ENCODE measurements at regions not wholly inside any gene's neighbourhood (a gene's known extent, or its start where the extent isn't known, plus 50 kb on each side); places are given as distances from the start of the nearest gene placed in this dataset.

DNA sequence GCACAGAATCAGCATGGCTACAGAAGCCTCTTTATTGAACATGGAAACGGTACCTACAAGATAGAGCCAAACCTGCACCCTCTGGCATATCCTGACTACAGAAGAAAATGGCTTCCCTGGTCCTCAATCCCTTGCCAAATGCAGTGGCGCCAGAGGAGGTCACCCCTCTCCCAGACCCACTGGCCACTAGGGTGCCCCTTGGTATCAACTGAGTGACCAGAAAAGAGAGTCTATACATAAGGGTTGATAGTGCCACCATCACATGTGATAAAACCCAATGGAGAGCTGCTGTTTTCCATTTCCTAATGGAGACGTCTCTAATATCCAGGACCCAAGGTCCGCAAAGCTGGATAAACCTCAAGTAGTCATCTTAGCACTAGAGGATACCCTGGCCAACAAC is 52.7 kb upstream of the ALK start:
- DNase-seq (ENCODE audit: low read depth): no peak

DNA sequence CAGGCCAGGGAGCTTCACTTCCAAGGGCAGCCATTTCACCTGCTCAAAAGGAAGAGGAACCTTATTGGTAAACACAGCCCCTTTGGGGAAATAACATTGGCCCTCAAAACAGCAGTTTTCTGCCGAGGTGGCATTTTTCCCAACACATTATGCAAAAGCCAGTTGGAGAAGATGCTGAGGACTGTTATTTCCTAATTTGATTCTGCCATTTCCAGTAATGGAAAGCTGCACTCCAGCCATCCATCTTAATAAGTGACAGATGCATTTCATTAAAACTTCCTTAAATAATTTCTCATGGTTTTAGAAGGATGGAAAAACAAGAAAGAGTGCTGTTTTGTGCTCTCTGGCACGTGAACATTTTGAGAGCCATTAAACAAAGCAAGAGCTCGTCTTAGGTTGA is 55.9 kb upstream of the ALK start:
- DNase-seq (ENCODE audit: low read depth): no peak

DNA sequence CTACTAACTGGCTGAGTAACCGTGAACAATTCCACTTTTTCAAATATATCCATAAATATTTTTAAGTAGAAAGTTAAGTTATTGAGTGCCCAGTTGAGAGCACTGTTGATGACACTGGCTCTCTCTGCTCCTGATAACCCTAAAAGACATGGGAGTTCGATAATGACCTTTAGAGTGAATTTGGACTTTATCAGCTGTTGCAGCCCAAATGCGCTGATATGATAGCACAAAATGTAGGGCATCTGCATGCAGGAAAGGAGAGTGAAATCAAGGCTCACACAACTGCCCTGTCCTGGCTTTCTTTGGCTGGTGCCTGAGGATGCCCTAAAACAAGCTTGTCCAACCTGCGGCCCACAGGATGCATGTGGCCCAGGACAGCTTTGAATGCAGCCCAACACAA is 60.0 kb upstream of the ALK start:
- no peak for DNase-seq (ENCODE audit: low read depth)

DNA sequence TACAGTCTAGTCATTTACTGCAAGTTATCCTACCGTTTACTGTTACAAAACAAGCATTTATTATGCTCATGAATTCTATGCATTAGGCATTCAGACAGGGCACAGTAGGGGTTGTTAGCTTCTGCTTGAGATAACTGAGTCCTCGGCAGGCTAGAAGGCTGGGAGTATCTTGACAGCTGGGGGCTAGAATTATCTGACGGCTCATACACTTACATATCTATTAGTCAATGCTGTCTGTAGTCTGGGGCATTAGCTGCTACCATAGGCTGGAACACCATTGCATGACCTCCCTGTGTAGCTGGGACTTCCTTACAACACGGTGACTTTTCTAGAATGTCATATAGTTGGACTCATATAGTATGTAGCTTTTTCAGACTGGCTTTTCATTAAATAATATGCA is 61.9 kb upstream of the ALK start:
- DNase-seq (ENCODE audit: low read depth): no peak

DNA sequence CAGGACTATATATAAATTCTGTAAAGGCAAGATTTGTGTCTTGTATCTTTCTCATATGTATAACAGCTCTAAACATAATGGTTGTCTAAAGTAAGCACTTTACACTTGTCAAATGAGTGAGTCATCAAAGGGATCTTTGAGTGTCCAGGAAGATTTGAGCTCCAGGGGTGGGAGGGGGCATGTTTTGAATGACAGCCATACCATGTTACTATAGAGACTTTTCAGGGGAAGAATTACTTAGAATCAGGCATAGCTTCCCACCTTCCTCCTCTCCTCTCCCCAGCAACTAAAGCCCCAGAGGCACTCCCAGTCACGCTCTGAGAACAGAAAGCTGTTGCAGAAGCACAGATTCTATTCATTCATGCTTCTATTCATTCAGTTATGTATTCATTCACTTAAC is 65.8 kb upstream of the ALK start:
- DNase-seq (ENCODE audit: low read depth): no peak

DNA sequence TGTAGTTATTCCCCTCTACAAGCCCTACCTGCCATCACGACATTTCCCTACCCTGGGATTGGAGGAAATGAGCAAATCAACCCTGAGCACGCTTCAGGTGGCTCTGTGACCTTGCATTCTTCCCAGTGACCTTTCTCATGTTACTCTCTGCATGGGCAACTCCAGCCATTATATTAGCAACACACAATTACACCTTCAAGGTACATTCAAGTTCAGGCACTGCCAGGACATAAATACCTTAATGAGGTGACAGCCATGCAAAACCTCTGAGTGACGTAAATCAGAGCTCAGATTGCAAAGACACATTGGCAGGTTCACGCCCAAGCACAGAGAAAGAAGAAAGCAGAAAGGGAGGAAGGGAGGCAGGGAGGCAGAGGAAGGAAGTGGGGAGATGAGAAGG is 68.7 kb upstream of the ALK start:
- DNase-seq (ENCODE audit: low read depth): no peak

DNA sequence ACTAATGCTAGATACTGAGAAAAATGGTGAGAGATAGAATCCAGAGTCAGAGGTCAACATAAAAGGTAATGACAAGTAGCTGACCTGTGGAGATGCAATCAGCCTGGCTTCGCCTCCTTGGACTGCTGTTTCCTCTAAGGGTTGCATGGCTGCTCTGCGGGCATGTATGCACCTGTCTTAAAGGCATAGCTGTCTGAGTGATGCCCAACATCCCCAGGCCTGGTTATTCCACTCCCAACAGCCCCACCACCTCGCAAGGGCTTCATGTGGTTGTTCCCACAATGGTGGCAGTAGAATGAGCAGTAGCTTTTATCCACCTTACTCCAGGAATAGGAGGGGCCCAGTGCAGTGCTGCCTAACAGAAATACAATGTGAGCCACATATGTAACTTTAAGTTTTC is 69.7 kb upstream of the ALK start:
- no peak for DNase-seq (ENCODE audit: low read depth)

DNA sequence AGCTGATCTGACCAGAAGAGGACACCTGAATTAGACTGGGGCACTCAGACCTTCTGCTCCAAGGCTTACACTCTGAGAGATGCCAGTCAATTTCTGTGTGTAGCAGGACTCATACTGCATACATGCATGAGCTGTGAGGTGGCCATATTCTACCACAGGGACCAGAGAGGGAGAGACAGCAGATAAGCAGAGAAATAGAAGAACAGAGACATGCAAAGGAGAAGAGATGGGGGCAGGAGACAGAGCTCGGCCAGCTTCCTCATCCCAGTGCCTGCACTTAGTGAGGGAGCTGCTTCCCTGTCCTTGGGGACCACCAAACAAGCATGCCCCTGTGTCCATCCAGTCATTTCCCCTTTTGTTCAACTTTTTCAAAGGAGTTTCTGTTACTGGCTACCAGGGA is 73.9 kb upstream of the ALK start:
- no peak for DNase-seq (ENCODE audit: low read depth)

DNA sequence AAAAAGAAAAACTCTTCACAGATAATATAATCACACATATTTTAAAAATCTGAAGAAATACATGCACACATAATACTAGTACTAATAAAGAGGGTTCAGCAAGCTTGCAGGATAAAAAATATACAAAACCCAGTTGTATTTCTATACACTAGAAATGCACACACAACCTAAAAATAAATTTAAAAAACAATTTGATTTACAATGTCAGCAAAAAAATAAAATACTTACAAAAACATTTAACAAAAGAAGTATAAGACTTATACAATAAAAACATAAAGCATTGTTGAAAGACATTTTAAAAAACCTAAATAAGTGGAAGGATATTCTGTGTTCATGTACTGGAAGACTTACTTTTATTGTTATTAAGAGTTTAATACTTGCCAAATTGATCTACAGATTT is 81.7 kb upstream of the ALK start:
- DNase-seq (ENCODE audit: low read depth): no peak

DNA sequence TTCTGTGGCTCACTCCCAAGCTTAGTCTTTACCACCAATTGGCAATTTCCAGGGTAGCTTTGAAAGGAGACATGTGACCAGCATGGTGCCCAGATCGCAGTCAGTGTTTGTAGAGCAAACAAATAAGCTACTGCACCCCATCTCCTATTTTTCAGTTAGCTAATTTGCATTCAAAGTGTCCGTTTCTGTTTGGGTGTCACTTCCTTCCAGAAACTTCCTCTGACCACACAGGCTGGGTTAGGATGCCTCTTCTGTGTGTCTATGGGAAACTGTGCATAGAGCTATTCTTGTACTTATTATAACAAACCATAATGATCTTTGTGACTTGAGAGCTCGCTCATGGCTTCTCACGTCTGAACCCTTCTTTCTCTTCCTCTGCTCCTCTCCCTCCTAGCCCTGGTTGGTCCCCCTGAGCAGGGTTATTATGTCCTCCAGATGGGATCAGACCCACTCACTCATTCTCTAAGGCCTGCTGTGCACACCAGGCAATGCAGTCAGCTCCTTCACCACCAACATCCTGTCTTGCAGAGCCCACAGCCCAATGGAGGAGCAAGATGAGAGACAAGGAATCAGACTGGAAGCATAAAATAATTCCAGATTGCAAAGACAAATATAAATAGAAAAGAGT is 101.2 kb upstream of the ALK start:
- DNase-seq (ENCODE audit: low read depth): no peak

DNA sequence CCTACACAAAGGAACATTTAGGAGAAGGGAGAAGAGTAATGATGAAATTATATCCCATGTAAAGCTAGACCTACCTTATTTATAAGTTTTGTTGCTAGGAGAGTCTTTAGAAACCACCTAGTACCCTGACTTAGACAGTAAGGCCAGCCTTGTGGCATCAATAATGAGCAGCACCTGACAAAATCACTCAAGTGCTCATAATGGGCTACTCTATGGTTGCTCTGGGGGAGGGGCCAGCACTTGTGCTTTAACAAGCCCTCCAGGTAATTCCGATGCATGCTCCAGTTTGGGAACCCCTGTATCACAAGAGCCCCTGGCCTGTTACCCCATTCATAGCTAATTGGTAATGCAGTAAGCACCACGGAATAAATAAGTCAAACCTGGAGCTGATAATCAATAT is 102.9 kb upstream of the ALK start:
- no peak for DNase-seq (ENCODE audit: low read depth)

DNA sequence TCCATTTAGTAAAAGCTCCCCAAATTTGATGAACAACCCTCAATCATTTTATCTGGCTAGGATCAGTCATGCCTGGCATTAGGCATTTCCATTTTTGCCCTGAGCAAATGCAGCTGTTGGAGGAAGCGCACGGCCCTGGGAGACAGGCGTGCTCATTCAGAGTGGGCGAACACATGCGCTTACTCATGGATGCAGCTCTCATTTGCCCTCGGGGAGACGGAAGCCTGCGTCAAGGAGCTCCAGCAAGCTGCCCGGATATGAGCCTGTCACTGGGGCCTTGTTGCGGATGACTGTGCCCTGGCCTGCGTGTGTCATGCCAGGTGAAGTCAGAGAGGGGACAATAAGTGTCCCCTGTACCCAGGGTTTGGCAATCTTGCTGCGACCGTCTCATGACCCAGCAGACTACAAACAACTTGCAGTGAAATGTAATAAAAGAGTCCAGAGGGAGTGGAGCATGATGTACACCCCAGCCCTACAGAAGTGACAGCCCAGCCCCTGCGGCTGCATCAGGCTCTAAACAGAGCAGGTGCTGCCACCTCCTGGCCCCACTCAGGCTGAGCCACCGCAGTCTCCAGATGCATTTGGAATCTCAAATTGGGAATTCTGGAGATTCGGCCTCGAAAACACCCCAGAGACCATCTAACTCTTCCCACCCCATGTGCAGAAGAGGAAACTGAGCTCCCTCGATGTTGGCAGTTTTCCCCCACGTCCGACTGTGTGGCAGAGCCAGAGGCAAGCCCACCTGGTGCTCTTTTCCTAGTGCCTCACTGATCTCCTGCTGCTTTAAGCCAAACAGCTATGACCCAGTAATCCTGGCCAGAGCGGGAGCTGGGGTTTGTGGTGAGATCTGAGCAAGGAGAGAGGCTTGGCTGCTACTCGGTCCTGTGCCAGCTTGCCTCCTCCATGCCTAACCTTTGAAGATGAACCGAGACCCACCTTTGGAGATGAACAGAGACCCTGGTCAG is 105.0 kb upstream of the ALK start:
- no peak for DNase-seq (ENCODE audit: low read depth)

DNA sequence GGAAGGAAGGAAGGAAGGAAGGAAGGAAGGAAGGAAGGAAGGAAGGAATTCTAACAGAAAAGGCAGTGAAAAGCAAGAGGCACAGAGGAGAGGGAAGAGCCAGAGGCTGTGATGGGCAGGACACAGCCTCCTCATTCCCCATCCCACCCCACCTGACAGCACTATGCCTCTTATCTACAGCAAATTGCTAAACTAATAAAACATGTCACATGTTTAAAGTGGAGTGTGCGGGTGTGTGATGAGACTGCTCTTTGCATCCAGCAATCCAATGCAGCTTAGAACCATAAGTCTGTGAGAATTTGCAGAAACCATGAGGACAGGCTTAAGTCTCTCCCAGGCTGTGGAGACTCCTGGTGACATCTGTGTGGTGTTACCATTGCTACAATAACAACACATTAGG is 108.4 kb upstream of the ALK start:
- DNase-seq (ENCODE audit: low read depth): no peak

DNA sequence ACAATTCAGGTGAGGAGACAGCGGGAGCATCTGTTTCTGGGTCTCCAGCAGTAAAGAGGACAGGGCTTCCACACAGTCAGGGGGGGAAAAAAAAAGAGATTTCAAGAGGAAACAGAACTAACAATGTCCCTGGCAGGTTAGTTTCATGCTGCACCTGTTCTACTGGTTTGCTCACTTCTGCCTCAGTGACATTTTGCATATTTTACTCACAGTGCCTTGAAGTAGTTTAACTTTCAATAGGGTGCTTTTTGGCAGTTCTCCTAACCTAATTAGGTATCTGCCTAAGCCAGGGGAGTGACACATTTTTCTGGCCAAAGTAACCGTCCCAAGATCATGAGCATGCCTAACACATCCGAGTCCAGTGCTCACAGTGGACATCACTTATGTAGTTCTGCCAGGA is 109.0 kb upstream of the ALK start:
- no peak for DNase-seq (ENCODE audit: low read depth)

DNA sequence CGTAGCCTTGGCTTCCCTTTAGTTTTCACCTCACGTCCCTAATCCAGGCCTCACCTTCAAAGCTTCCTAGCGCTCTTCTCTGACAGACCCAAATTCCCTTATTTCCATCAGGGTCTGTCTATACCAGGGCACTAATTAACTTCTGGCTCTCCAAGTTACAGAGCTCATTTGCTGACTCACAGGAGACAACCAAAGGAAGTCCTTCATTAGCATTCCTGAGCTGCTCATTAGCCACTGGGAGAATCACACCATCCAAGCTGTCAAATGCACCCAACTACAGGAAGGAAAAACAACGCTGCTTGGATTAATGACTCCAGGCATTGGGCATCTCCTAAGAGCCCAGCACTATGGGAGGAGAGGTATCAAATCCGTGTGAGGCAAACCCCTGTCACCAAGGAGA is 109.8 kb upstream of the ALK start:
- no peak for DNase-seq (ENCODE audit: low read depth)

DNA sequence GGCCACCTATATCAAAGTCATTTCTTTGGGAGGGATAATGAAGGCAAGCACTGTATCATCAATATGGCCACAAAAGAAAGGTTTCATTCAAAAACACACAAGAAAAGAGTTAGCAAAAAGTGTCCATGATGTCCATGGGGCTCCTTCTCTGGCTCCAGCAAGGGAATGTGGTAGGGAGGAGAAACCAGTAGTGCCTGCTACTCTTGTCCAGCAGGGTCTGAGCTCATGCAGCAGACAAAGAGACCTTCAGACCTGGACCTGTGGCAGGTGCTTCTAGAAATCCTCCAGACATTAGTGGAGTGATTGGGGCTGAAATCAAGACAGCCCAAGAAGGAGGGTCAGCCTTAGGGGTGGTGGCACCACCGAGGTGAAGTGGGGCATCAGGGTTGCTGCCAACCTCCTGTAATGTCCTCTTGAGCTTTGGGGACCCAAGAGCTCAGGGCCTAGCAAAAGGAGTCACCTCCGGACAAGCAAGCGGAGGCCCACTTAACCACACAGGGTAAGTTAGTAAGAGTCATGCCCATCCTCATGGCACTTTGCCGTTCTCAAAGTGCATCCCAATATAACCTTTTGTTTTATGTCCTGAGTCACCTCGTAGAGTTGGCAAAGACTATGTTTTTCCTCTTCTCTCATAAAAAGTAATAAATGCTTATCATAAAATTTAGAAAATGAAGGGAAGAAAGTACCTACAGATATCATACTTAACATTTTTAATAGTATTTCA is 112.6 kb upstream of the YPEL5 start:
- DNase-seq (ENCODE audit: low read depth): no peak

DNA sequence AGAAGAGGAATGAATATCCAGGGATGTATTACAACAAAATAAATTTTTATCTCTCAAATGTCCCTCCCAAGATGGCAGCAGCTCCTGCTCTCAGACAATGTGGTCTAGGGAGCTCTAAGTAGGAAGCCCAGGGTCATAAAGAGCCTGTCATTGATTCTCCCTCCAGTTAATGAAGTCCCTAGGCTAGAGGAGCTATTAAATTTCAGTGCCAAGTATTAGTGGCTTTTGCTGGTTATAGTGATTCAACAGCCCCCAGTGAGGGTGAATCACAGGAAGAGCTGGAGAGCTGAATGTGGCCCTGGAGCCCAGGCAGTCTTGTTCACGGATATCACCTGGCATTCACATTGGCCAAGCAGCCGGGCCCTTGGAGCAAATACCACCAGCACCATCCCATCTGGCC is 109.8 kb upstream of the YPEL5 start:
- no peak for DNase-seq (ENCODE audit: low read depth)

DNA sequence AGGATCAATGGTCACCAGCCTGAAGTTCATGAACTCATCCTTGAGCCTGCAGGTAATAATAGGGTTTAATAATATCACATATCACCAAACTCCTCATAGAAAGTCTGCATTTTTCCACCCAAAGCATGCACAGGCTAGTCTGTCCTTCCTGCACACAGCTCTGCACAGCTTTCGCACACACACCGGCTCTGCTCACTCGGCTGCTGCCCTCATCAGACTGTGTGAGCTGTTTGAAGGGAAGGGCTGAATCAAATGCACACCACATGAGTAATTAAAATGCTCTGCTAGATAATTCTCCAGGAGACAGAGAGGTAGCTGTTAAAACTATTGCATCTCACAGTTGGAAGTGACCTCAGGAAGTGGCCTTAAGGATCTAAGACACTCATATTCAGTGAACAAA is 108.4 kb upstream of the YPEL5 start:
- DNase-seq (ENCODE audit: low read depth): no peak

DNA sequence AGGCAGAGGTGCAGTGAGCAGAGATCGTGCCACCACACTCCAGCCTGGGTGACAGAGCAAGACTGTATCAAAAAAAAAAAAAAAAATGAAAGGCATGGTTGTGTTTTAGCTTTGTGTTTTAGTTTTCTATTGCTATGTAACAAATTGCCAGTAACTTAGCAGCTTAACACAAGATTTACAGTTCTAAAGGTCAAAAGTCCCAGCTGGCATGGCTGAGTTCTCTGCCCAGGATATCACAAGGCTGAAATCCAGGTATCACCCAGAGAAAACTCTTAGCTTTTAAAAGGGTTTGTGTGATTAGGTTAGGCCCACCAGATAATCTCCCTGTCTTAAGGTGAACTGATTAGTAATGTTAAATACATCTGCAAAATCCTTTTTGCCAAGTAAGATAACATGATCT is 107.7 kb upstream of the YPEL5 start:
- no peak for DNase-seq (ENCODE audit: low read depth)

DNA sequence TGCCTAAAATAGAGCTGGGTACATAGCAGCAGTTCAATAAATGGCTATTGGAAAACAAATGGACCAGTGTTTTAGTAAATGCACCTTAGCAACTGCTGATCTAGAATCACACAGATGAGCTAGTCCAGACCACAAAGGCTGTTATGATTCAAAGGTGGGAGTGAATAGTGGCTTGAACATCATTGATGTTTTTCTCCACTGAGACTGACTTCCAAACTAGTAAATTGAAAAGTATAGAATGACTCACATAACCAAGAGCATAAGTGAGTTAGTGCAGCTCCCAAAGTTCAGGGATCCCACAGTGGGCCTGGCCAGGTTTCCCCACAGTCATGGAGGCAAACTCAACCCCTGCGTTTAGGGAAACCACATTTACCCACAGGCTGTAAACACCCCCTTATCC is 106.7 kb upstream of the YPEL5 start:
- no peak for DNase-seq (ENCODE audit: low read depth)

DNA sequence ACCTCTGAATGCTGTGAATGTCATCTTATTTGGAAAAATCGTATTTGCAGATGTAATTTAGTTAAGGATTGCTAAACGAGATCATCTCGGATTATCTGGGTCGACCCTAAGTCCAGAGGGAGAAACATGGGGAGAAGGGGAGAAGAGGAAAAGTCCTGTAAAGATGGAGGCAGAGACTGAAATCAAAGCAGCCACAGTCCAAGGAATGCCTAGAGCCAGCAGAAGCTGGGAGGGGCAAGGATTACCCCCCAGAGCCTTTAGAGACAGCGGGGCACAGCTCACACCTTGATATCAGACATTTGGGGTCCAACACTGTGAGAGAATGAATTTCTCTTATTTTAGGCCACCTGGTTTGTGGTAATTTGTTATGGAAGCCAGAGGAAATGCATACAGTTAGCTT is 104.9 kb upstream of the YPEL5 start:
- DNase-seq (ENCODE audit: low read depth): no peak

DNA sequence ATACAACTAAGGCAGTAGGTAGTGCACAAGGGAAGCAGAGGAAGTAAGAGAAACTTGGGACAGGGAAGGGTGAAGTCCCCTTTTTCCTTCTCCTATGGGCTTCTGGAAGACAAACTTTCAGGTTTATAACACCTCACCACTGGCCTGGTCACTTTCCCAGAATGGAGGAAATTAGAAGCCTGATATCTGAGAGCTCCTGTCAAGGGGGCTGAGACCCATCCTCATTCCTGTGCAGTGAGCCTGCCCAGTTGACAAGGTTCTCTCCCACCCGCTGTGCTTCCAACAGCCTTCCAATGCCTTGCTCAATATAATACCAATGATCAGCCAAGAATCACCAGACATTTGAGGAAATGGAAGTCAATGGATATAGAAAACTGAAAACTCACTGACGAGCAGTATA is 100.4 kb upstream of the YPEL5 start:
- no peak for DNase-seq (ENCODE audit: low read depth)

DNA sequence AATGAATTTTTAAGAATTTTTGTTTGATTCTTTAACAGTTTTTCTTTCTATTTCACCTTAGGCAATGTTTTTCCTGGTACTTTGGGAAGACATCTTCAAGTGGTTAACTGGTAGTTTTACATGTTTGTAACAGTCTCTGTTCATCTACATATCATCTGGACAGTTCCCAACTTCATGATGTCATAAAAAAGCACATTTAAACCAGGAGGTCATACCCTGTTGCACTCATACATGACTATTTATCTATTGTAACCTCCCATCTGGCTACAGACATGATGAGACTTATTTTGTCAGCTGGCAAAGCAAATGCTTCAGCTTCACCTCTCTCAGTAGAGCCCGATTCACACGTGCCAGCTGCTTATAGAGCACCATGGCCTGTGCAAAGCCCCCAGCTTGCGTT is 99.8 kb upstream of the YPEL5 start:
- DNase-seq (ENCODE audit: low read depth): no peak
